Activated CD8-positive, alpha-beta memory T cell treated with anti-CD3 and anti-CD28 coated beads for 4 hours (primary cell): ENCODE measurements at regions not wholly inside any gene's neighbourhood (a gene's known extent, or its start where the extent isn't known, plus 50 kb on each side); places are given as distances from the start of the nearest gene placed in this dataset.
A peak's percentile ranks its signal among the peaks of the same experiment; 100 is the strongest.
"Not testable (repeated sequence)": the region's sequence is repeated elsewhere in the genome, so short reads cannot be mapped to it uniquely, and the experiment has no call there.

Source experiments
- DNase-seq, 2 donors: peaks; one replicate each; pipeline ENCODE4 v3.0.0-alpha.2; 2020; ENCODE audit warnings: low read depth in 2 of 2

DNA sequence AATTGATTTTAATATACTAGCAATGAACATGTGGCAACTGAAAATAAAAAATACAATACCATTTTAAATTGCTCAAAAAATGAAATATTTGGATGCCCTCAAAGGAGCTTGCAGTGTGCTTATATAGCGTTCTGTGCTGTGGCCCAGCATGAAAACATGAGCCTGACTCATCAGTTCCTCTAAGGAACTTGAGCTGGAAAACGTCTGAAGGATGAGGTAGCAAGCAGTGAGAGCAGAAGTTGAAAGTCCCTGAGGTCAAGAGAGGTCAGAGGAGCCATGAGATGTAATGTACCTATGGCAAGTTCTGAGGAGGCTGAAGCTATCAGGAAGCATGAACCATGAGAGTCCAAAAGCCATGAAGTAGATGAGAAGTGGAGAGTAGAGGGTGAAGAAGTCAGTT, 59.7 kb downstream of the HMGB3 start:
- DNase-seq, result no peak

DNA sequence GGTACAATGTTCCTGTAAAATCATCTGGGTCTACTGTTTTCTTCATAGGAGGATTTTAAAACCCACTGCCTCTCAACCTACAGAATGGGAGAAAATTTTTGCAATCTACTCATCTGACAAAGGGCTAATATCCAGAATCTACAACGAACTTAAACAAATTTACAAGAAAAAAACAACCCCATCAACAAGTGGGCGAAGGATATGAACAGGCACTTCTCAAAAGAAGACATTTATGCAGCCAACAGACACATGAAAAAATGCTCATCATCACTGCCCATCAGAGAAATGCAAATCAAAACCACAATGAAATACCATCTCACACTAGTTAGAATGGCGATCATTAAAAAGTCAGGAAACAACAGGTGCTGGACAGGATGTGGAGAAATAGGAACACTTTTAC, 83.2 kb downstream of the HMGB3 start:
- not testable (repeated sequence) for DNase-seq

DNA sequence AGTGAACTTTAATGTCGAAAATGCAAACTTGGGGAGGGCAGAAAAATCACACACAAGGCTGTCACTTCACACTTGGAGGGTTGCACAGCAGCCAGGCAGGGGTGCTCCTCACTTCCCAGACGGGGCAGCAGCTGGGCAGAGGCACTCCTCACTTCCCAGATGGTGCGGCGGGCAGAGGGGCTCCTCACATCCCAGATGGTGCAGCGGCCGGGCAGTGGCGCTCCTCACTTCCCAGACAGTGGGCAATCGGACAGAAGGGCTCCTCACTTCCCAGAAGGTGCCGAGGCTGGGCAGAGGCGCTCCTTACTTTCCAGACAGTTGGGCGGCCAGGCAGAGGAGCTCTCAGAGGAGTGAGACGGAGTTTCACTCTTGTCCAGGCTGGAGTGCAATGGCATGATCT, 90.6 kb downstream of the HMGB3 start:
- no peak for DNase-seq

DNA sequence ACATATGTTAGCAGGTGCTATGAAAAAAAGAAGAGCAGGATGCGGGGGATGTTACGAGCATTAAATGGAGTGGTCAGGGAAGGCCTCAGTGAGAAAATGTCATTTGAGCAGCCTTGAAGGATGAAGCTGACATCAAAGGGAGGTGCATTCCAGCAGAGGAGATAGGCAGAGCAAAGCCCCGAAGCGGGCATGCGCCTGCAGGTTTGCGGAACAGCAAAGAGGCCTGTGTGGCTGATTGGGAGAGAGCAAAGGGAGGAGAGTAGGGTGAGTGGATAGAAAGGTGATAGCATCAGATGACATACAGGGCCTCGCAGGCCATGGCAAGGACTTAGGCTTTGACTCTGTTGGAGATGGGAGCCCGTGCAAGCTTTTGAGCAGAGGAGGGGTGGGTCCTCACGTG, 95.4 kb upstream of the GPR50 start:
- no peak for DNase-seq

DNA sequence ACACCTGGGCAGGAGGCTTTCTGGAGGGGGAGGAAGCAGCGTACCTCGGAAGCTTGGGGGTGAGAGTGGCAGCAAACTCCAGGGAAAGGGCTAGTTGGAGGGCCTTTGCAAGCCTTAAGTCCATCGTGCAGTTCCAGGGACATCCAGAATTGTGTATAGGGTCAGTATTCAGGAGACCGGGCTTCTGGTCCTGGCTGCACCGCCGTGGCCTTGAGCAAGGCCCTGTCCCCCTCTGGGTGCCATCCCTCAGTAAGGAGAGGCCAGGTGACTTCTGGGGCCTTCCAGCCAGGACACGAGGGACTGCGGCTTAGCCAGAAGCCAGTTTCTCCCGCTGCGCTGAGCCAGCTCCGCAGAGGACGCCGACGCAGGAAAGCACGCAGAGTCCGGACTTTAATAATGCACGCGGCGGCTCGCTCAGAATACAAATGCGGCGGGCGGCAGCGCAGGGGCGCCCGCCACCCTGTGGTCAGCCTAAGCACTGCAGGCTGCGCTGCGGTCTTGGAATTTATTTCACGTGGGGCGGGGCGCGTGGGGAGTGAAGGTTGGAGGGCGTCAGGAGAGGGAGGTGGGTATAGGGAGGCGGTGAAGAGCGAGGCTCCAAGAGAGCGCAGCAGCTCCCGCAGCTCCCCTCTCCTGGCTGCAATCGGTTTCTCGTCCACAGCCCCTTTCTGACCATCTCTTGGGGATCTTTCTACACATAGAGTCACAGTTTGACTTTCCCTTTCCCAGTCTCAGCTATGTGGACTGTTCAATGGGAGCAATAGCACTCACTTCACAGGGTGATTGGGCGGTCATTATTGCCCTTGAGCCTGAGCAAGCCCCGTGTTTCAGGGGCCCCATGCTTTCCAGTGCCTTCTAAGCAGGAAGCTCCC, 94.1 kb upstream of the GPR50 start:
- peak in 1 of 2 donors; percentile 12 for DNase-seq

DNA sequence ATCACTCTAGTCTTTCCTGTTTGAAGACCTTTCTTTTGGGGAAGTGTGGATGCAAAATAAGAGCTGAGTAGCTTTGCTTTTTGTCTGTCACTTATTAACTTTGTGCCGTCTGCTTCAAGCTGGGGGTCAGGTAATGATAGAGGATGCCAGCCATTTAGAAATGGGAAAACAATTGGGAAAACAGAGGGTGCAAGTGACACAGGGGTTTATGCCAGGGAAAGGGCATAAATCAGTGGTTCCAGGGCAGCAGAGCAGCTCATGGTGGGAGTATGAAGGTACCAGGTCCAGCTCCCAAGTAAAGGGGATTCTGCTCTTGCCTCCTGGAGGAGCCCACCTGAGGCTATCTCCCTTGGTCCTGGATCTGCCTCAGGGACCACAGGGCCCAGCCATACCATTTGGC, 91.9 kb upstream of the GPR50 start:
- no peak for DNase-seq

DNA sequence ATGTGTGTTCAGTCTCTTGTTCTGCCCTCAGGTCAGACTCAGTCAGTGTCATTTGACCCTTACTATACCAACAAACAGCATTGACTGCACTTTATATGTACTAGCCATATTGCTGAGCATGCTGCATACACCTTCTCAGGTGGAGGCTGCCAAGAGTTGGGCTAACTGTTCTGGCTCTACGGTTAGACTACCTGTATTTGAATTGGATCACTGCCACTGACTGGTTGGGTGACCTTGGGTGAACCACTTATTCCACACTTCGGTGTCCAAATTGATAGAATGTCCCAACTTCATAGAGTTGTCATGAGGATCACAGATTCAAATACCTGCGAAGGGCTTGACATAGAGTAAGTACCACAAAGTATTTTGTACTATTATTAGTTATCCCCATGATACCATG, 91.2 kb upstream of the GPR50 start:
- DNase-seq, result no peak

DNA sequence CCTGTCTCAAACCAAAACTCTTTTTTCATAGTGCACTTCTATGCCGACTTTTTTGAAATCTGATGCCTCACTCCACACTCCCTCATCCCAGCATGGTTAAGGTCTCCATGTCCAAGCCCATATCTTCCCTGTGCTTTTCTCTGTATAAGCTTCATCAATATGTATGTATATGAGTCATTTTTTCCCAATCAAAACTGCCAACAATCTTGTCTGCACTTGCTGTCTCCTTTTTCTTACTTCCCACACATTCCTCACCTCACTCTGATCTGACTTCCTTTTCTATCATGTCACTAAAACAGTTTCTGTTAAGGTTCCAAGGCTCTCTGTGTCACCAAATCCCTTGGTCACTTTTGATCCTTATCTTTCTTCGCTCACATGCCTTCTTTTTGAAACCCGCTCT, 88.2 kb upstream of the GPR50 start:
- no peak for DNase-seq

DNA sequence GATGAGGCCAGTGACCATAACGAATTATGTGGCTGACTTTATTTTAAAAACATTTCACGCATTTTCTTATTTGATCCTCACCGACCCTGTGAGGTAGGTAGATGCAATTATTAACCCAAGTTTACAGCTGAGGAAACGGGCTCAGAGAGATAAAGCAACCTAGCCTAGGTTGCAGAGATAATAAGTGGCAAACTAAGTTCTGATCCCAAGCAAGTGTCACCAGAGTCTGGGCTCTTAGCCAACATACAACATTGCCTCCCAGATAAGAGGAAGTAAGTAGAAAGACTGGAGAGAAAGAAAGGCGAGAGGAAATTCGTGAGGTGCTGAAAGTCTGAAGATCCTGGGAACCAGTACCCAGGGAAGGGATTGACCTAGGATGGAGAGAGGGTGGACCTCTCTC, 77.4 kb upstream of the GPR50 start:
- no peak for DNase-seq

DNA sequence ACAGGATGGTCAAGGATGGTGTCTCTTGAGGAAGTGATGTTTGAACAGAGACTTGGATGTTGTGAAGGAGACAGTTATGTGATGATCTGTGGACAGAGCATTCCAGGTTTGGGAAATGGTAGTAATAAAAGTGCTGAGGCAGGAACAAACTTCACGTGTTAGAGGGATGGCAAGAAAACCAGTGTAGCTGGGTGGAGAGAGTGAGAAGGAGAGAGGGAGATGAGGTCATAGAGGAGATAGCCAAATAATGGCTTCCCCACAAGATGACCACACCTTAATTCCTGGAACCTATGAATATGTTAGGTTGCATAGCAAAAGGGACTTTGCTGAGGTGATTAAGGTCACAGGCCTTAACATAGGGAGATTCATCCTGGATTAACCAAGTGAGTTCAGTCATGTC, 75.6 kb upstream of the GPR50 start:
- DNase-seq, result no peak

DNA sequence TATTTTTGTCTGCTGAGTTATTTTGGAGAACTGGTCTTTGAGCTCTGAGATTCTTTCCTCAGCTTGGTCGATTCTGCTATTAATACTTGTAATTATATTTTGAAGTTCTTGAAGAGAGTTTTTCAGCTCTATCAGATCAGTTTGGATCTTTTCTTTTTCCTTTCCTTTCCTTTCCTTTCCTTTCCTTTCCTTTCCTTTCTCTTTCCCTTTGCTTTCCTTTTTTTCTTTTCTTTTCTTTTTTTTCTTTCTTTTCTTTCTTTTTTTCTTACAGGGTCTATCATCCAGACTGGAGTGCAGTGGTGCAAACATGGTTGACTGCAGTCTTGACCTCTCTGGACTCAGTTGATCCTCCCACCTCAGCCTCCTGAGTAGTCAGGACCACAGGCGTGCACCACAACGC, 63.2 kb upstream of the GPR50 start:
- DNase-seq, result not testable (repeated sequence)
